GM19035 (cell line): ENCODE measurements at regions not wholly inside any gene's neighbourhood (a gene's known extent, or its start where the extent isn't known, plus 50 kb on each side); places are given as distances from the start of the nearest gene placed in this dataset.

Experiments used
- ATAC-seq: cut with Tn5 transposase; IDR thresholded peaks from one replicate; pipeline ENCODE4 v1.9.1; 2021; ENCODE audit not compliant: unreplicated experiment

- no peak for ATAC-seq
Observed at GRCh38 chr11:15726221-15726746, 611.6 kb downstream of the INSC start.

- ATAC-seq = no peak
Observed at GRCh38 chr11:15726893-15727519, 612.3 kb downstream of the INSC start.

- no peak for ATAC-seq
Observed at GRCh38 chr11:15727520-15727914, 612.8 kb downstream of the INSC start.

- no peak for ATAC-seq
Observed at GRCh38 chr11:15728207-15728606, 613.5 kb downstream of the INSC start.

- no peak for ATAC-seq
Observed at GRCh38 chr11:15730263-15730994, 615.7 kb downstream of the INSC start.

GRCh38 chr11:15730995-15731385 lies 616.3 kb downstream of the INSC start:
- no peak for ATAC-seq

GRCh38 chr11:15735706-15736105 lies 620.6 kb downstream of the SOX6 start:
- no peak for ATAC-seq

GRCh38 chr11:15737320-15737719 lies 619.0 kb downstream of the SOX6 start:
- ATAC-seq = no peak

GRCh38 chr11:15738931-15739330 lies 617.4 kb downstream of the SOX6 start:
- ATAC-seq = no peak

GRCh38 chr11:15742626-15743519 lies 613.5 kb downstream of the SOX6 start:
- ATAC-seq = no peak

- no peak for ATAC-seq
Observed at GRCh38 chr11:15744693-15745092, 611.7 kb downstream of the SOX6 start.

- no peak for ATAC-seq
Observed at GRCh38 chr11:15745266-15745665, 611.1 kb downstream of the SOX6 start.

- ATAC-seq = no peak
Observed at GRCh38 chr11:15747671-15748070, 608.7 kb downstream of the SOX6 start.

- ATAC-seq = no peak
Observed at GRCh38 chr11:15748132-15748531, 608.2 kb downstream of the SOX6 start.

GRCh38 chr11:15748741-15749140 lies 607.6 kb downstream of the SOX6 start:
- ATAC-seq = no peak

GRCh38 chr11:15750535-15751308 lies 605.6 kb downstream of the SOX6 start:
- ATAC-seq = no peak

GRCh38 chr11:15754221-15754620 lies 602.1 kb downstream of the SOX6 start:
- no peak for ATAC-seq

GRCh38 chr11:15757048-15757698 lies 599.2 kb downstream of the SOX6 start:
- ATAC-seq = no peak

GRCh38 chr11:15758857-15759465 lies 597.4 kb downstream of the SOX6 start:
- no peak for ATAC-seq

- no peak for ATAC-seq
Observed at GRCh38 chr11:15761235-15761634, 595.1 kb downstream of the SOX6 start.
